Suprapubic skin (tissue), 4 donors: ENCODE measurements at regions not wholly inside any gene's neighbourhood (a gene's known extent, or its start where the extent isn't known, plus 50 kb on each side); places are given as distances from the start of the nearest gene placed in this dataset.
"Not testable (repeated sequence)": the region's sequence is repeated elsewhere in the genome, so short reads cannot be mapped to it uniquely, and the experiment has no call there.

Source experiments
- DNase-seq, 2 donors: peaks; one replicate each; pipeline ENCODE4 v3.0.0-alpha.2; 2019; ENCODE audit warnings: low spot score in 2 of 2
- H3K27ac ChIP-seq: fragments of 200-600 bp; sonication (generic); one replicate; pipeline ENCODE4 v1.5.1; 2019
- H3K27me3 ChIP-seq: fragments of 200-600 bp; sonication (generic); one replicate; pipeline ENCODE4 v1.5.1; 2019
- H3K36me3 ChIP-seq: fragments of 200-600 bp; sonication (generic); one replicate; pipeline ENCODE4 v1.5.1; 2019
- H3K4me1 ChIP-seq: fragments of 200-600 bp; sonication (generic); one replicate; pipeline ENCODE4 v1.5.1; 2019
- H3K4me3 ChIP-seq: fragments of 200-600 bp; sonication (generic); one replicate; pipeline ENCODE4 v1.5.1; 2019; ENCODE audit warnings: mild to moderate bottlenecking
- H3K9me3 ChIP-seq: fragments of 200-600 bp; sonication (generic); one replicate; pipeline ENCODE4 v1.5.1; 2019
- EP300 ChIP-seq: sonication (generic); formaldehyde crosslinking; IDR thresholded peaks from one replicate; pipeline ENCODE4 v1.6.1; 2017; ENCODE audit warnings: antibody characterized with exemption
- POLR2A ChIP-seq, 2 donors: fragments of 450-650 bp; IDR thresholded peaks; one replicate each; pipeline ENCODE4 v1.6.1; 2017; ENCODE audit warnings: antibody characterized with exemption in 2 of 2, mild to moderate bottlenecking in 2 of 2, moderate library complexity in 2 of 2
- POLR2AphosphoS5 ChIP-seq, 3 donors: sonication (generic); formaldehyde crosslinking; IDR thresholded peaks; one replicate each; pipeline ENCODE4 v1.6.1; 2017; ENCODE audit warnings: antibody characterized with exemption in 3 of 3
- WGBS: methylation state at CpG from one replicate; pipeline ENCODE4 v1.1.5; 2018; 5-methylcytosine and 5-hydroxymethylcytosine counted together
- TF ChIP-seq, protein P1 (sequence below), 2 donors: fragments of 200-600 bp in 1 of 2; fragments of 450-650 bp in 1 of 2; sonication (generic) in 1 of 2; IDR thresholded peaks; one replicate each; pipeline ENCODE4 v1.5.1; 2016 to 2019; ENCODE audit warnings: antibody characterized with exemption in 2 of 2, mild to moderate bottlenecking in 1 of 2, moderate library complexity in 1 of 2

DNA sequence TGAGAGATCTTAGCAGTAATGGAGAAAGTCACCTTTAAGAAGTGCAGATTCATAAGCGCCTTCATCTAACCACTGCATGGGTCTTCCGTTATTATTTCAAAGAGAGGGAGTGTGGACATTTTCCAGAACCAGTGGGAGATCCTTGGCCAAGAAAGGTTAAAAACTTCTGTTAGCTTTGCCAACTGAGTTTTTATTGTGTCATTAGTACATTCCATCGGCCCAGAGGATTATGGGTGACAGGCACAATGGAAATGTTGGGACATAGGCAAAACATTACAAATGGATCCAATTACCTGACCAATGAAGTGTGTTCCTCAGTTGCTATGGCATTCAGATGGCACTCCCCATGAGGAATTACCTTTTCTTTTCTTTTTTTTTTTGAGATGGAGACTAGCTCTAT lies 115.5 kb downstream of the PPIAL4G start:
- DNase-seq = no peak
- Histone ChIP-seq H3K27ac (no peak overlapping the region), H3K27me3 (peaks cover 4% of the 10 kb centered on the region), H3K36me3 (no peaks in the 10 kb centered on the region), H3K4me1 (peaks cover 13% of the 10 kb centered on the region), H3K4me3 (no peak overlapping the region), H3K9me3 (no peaks in the 10 kb centered on the region)
- WGBS = 86% methylated on average over 3 of the region's 3 CpGs
- TF ChIP-seq EP300 (no peak), POLR2AphosphoS5 (IDR thresholded peaks at IDR 0.05) (no peak), POLR2A (IDR thresholded peaks at IDR 0.05) (no peak)
- TF ChIP-seq, protein P1, sequence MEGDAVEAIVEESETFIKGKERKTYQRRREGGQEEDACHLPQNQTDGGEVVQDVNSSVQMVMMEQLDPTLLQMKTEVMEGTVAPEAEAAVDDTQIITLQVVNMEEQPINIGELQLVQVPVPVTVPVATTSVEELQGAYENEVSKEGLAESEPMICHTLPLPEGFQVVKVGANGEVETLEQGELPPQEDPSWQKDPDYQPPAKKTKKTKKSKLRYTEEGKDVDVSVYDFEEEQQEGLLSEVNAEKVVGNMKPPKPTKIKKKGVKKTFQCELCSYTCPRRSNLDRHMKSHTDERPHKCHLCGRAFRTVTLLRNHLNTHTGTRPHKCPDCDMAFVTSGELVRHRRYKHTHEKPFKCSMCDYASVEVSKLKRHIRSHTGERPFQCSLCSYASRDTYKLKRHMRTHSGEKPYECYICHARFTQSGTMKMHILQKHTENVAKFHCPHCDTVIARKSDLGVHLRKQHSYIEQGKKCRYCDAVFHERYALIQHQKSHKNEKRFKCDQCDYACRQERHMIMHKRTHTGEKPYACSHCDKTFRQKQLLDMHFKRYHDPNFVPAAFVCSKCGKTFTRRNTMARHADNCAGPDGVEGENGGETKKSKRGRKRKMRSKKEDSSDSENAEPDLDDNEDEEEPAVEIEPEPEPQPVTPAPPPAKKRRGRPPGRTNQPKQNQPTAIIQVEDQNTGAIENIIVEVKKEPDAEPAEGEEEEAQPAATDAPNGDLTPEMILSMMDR (IDR thresholded peaks at IDR 0.05) = no peak

DNA sequence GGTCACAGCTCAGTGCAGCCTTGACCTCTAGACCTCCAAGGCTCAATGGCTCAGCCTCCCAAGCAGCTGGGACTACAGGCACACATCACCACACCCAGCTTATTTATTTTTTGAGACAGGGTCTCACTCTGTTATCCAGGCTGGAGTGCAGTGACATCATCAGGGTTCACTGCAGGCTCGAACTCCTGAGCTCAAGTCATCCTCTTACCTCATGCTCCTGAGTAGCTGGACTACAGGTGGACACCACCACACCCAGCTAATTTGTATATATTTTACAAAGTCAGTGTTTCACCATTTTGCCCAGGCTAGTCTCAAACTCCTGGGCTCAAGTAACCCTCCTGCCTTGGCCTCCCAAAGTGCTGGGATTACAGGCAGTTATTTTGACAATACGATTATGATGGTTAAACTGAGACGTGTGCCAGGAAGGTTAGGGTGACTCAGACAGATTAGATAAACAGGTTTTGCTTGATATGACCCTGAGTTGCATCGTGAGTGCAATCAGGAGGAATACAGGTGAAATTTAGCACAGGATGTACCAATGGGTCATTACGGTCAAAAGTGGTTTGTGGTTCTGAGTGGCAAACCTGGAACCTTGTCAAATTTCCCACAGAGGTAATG lies 116.9 kb downstream of the PPIAL4G start:
- H3K4me3 ChIP-seq, H3K9me3 ChIP-seq, DNase-seq, H3K27ac ChIP-seq, H3K36me3 ChIP-seq, H3K27me3 ChIP-seq: not testable (repeated sequence)
- peaks cover 17% of the 10 kb centered on the region for H3K4me1 ChIP-seq
- 69% methylated on average over 5 of the region's 5 CpGs for WGBS

DNA sequence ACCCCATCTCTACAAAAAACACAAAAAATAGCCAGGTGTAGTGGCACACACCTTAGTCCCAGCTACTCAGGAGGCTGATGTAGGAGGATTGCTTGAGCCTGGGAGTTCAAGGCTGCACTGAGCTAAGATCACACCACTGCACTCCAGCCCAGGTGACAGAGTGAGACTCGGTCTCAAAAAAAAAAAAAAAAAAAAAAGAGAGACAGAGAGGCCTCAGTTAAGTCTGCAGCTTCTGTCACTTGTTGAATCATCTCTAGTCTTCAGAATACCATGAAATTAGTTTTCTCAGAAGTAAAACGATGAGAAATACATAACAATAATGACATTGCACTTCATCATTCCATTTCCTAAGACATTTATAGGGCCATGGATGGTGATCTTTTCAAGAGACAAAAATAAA lies 118.0 kb downstream of the PPIAL4G start:
- not testable (repeated sequence) for DNase-seq, H3K27ac ChIP-seq, H3K9me3 ChIP-seq, H3K27me3 ChIP-seq, H3K36me3 ChIP-seq, H3K4me3 ChIP-seq
- H3K4me1 ChIP-seq = peaks cover 19% of the 10 kb centered on the region
- 78% methylated on average over 2 of the region's 2 CpGs for WGBS

DNA sequence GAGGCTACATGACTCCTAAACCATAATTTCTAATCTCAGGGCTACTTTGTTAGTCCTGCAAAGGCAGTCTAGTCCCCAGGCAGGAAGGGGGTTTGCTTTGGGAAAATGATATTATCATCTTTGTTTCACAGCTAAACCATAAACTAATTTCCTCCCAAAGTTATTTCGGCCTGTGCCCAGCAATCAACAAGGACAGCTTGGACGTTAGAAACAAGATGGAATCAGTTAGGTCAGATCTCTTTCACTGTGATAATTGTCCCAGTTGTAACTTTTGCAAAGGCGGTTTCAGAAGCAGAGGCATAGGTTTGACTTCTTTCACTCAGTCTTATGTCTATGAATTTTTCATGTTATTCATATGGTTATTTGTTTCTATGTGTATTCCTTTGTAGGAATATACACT lies 119.1 kb downstream of the PPIAL4G start:
- H3K9me3 ChIP-seq, H3K27ac ChIP-seq, DNase-seq, H3K36me3 ChIP-seq, H3K4me3 ChIP-seq: not testable (repeated sequence)
- Histone ChIP-seq H3K27me3 (peaks cover 18% of the 10 kb centered on the region), H3K4me1 (peaks cover 19% of the 10 kb centered on the region)
- 87% methylated on average over 3 of the region's 3 CpGs for WGBS

DNA sequence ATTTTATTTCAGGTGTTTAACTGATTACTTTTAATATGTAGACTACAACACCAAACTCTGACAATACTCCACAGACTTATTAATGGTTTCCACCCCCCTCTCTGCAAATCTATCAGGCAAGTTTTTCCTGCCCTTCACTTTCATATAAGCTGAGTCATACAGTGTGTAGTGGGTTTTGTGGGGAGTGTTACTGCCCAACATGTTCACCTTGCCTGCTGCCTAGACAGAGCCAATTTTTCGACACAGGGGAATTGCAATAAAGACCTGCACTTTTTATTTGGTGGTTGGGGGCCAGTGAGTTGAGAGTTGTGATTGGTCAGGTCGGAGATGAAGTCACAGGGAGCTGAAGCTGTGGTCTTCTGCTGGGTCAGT lies 119.7 kb downstream of the PPIAL4G start:
- 87% methylated on average over 2 of the region's 2 CpGs for WGBS
- TF ChIP-seq EP300 = no peak
- TF ChIP-seq POLR2A (IDR thresholded peaks at IDR 0.05) = no peak
- TF ChIP-seq, protein P1 (IDR thresholded peaks at IDR 0.05) = no peak
- no peak for TF ChIP-seq POLR2AphosphoS5 (IDR thresholded peaks at IDR 0.05)
- no peak overlapping the region for H3K27ac ChIP-seq

DNA sequence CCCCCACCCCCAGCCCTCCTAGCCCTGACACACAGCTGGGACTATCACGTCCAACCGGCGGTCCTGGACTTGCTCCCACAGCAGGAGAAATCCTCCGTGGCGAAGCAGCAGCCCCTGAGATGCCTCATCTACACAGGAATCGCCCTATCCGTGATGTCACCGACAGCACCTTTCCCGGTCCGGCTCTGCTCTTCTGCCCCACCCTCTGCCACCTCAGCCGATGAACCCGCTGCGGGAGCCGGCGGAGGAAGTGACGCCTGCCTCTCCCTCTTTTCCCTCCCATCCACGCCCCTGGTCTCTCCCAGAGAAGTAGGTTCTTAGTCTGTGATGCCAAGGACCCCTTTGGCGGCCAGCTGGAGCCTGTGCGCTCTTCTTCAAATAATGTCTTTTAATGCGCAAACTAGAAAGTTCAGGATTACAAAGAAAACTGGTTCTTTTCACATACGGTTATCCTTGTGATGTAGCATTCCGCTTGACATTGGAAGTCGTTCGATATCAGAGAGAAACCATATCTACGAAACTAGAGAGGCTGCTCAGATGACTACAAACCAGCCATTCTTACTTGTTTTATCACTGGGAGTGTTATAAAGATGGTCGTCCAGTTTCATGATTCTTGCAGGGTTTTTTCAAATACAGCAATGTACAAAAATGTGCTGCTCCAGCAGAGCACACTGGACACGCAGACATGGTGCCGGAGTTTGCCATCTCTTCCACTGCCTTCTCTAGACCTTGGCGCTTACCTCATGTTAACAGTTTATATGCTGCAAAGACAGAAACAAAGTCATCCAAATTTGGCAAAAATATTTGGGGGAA lies 120.3 kb downstream of the PPIAL4G start:
- Histone ChIP-seq H3K4me1 (peaks cover 19% of the 10 kb centered on the region), H3K27me3 (peaks cover 21% of the 10 kb centered on the region), H3K27ac (no peak overlapping the region), H3K4me3 (peak overlapping the region; percentile 27), H3K36me3 (no peaks in the 10 kb centered on the region), H3K9me3 (no peaks in the 10 kb centered on the region)
- DNase-seq = no peak
- no peak for TF ChIP-seq POLR2A (IDR thresholded peaks at IDR 0.05)
- no peak for TF ChIP-seq POLR2AphosphoS5 (IDR thresholded peaks at IDR 0.05)
- TF ChIP-seq, protein P1 (IDR thresholded peaks at IDR 0.05) = no peak
- no peak for TF ChIP-seq EP300
- 39% methylated on average over 26 of the region's 29 CpGs for WGBS

More for the DNA sequence above, 119.7 kb downstream of the PPIAL4G start:
- no peaks in the 10 kb centered on the region for H3K9me3 ChIP-seq
- H3K36me3 ChIP-seq = no peaks in the 10 kb centered on the region
- DNase-seq = no peak
- H3K4me3 ChIP-seq = no peak overlapping the region
- peaks cover 19% of the 10 kb centered on the region for H3K4me1 ChIP-seq
- peaks cover 18% of the 10 kb centered on the region for H3K27me3 ChIP-seq
